MM.1S (cell line): ENCODE measurements at regions not wholly inside any gene's neighbourhood (a gene's known extent, or its start where the extent isn't known, plus 50 kb on each side); places are given as distances from the start of the nearest gene placed in this dataset.

Source experiments
- EZH2 ChIP-seq: fragments of 300-600 bp; sonication (generic); optimal IDR thresholded peaks from 2 replicates; pipeline ENCODE3; 2017; ENCODE audit warnings: low read depth, mild to moderate bottlenecking, antibody characterized with exemption, low read length, mixed read lengths
- EZH2phosphoT487 ChIP-seq: fragments of 300-600 bp; sonication (generic); IDR thresholded peaks from 2 replicates; pipeline ENCODE4 v1.6.1; 2018; ENCODE audit warnings: antibody characterized with exemption, low read length
- TF ChIP-seq, protein P1 (sequence below): fragments of 300-600 bp; sonication (generic); IDR thresholded peaks from 2 replicates; pipeline ENCODE4 v1.5.1; 2016; ENCODE audit warnings: antibody characterized with exemption, low read length, mixed read lengths

- TF ChIP-seq, protein P1, sequence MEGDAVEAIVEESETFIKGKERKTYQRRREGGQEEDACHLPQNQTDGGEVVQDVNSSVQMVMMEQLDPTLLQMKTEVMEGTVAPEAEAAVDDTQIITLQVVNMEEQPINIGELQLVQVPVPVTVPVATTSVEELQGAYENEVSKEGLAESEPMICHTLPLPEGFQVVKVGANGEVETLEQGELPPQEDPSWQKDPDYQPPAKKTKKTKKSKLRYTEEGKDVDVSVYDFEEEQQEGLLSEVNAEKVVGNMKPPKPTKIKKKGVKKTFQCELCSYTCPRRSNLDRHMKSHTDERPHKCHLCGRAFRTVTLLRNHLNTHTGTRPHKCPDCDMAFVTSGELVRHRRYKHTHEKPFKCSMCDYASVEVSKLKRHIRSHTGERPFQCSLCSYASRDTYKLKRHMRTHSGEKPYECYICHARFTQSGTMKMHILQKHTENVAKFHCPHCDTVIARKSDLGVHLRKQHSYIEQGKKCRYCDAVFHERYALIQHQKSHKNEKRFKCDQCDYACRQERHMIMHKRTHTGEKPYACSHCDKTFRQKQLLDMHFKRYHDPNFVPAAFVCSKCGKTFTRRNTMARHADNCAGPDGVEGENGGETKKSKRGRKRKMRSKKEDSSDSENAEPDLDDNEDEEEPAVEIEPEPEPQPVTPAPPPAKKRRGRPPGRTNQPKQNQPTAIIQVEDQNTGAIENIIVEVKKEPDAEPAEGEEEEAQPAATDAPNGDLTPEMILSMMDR: no peak
- no peak for TF ChIP-seq EZH2
- TF ChIP-seq EZH2phosphoT487: no peak
Measured at GRCh38 chr14:83455561-83455960, 1921.9 kb upstream of the SEL1L start.
